ENCODE measurements at regions not wholly inside any gene's neighbourhood (a gene's known extent, or its start where the extent isn't known, plus 50 kb on each side); places are given as distances from the start of the nearest gene placed in this dataset.

- DNase-seq: no peak
These were observed 152.8 kb upstream of the IER5L start for GRCh38 chr9:129330711-129331492.

- DNase-seq: peak; percentile 77
These were observed 150.4 kb upstream of the IER5L start for GRCh38 chr9:129328355-129329042.

GRCh38 chr9:129327552-129328328 lies 149.7 kb upstream of the IER5L start:
- no peak for DNase-seq

GRCh38 chr9:129326061-129327005 lies 148.3 kb upstream of the IER5L start:
- no peak for DNase-seq

GRCh38 chr9:129324808-129325502 lies 146.9 kb upstream of the IER5L start:
- DNase-seq: no peak

- DNase-seq: no peak
These were observed 146.0 kb upstream of the IER5L start for GRCh38 chr9:129323999-129324553.

GRCh38 chr9:129323376-129323998 lies 145.4 kb upstream of the IER5L start:
- DNase-seq: no peak

GRCh38 chr9:129322641-129323375 lies 144.7 kb upstream of the IER5L start:
- DNase-seq: no peak

- no peak for DNase-seq
These were observed 144.1 kb upstream of the IER5L start for GRCh38 chr9:129322022-129322621.

- no peak for DNase-seq
These were observed 143.4 kb upstream of the IER5L start for GRCh38 chr9:129321286-129322021.

- DNase-seq: peak; percentile 76
These were observed 142.7 kb upstream of the IER5L start for GRCh38 chr9:129320575-129321285.

- DNase-seq: no peak
These were observed 141.9 kb upstream of the IER5L start for GRCh38 chr9:129319938-129320481.

GRCh38 chr9:129319076-129319937 lies 141.2 kb upstream of the IER5L start:
- no peak for DNase-seq

- DNase-seq: no peak
These were observed 140.3 kb upstream of the IER5L start for GRCh38 chr9:129318121-129319075.
